AG09319 (cell line): ENCODE measurements at regions not wholly inside any gene's neighbourhood (a gene's known extent, or its start where the extent isn't known, plus 50 kb on each side); places are given as distances from the start of the nearest gene placed in this dataset.

Source experiments
- DNase-seq: peaks from one replicate; pipeline ENCODE4 v3.0.0-alpha.2; 2010; ENCODE audit warnings: low read depth; ENCODE audit errors: extremely low read depth
- TF ChIP-seq, protein P1 (sequence below): IDR thresholded peaks from 2 replicates; pipeline ENCODE4 v1.5.1; 2011; ENCODE audit warnings: low read depth, mild to moderate bottlenecking, inconsistent platforms, low read length, moderate library complexity

DNA sequence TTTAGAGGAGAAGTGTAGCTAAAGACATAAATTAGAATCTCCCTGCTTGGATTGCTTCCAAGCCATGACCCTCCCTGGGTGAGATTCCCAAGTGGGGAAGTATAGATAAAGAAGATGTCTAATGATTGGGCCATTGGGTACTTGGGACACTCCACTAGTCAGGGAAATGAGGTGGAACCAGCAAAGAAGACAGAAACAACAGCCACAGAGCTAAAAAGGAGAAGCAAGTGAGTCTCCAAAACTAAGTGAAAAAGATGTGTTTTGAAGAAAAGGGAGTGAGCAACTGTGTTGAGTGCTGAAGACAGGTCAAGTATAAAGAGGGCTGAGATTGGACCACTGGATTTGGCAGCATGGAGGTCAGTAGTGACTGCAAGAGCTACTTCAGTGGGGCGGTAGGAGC is 61.2 kb upstream of the FOXN2 start:
- DNase-seq: no peak

DNA sequence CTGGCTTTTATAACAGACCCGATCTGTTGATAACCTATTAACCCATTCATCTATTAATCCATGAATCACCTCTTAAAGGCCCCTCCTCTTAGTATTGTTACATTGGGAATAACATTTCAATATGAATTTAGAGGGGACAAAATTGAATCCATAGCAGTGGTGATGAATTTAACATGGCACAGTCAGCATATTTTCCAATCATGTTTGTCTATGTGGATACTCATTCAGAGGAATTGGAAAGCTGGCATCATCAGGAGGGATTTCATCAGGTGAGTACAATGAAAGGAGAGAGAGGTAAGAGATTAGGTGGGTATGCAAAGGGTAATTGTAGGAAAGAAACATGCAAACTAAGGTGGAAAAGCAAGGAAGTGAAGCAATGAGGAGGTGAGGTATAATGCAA is 59.6 kb upstream of the FOXN2 start:
- no peak for DNase-seq
- TF ChIP-seq, protein P1, sequence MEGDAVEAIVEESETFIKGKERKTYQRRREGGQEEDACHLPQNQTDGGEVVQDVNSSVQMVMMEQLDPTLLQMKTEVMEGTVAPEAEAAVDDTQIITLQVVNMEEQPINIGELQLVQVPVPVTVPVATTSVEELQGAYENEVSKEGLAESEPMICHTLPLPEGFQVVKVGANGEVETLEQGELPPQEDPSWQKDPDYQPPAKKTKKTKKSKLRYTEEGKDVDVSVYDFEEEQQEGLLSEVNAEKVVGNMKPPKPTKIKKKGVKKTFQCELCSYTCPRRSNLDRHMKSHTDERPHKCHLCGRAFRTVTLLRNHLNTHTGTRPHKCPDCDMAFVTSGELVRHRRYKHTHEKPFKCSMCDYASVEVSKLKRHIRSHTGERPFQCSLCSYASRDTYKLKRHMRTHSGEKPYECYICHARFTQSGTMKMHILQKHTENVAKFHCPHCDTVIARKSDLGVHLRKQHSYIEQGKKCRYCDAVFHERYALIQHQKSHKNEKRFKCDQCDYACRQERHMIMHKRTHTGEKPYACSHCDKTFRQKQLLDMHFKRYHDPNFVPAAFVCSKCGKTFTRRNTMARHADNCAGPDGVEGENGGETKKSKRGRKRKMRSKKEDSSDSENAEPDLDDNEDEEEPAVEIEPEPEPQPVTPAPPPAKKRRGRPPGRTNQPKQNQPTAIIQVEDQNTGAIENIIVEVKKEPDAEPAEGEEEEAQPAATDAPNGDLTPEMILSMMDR: no peak

More for the DNA sequence above, 61.2 kb upstream of the FOXN2 start:
- TF ChIP-seq, protein P1: no peak

DNA sequence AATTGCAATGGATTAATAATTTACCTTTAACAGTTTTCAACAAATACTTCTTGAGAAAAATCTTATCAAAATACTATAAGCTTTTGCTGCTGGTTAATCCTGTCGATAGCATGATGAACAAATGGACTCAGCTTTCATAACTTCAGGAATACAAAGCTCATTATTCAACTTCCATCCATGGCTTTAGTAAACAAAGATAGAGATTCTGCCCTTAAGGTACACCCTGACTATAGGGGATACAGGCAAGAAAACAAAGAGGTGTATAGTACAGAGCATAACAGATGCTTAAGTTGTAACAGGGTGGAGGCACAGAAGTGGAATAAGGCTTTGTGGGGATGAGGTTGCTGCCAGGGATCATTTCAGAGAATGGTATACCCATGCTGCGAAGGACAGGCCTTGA is 57.0 kb upstream of the FOXN2 start:
- TF ChIP-seq, protein P1: no peak
- DNase-seq: no peak

DNA sequence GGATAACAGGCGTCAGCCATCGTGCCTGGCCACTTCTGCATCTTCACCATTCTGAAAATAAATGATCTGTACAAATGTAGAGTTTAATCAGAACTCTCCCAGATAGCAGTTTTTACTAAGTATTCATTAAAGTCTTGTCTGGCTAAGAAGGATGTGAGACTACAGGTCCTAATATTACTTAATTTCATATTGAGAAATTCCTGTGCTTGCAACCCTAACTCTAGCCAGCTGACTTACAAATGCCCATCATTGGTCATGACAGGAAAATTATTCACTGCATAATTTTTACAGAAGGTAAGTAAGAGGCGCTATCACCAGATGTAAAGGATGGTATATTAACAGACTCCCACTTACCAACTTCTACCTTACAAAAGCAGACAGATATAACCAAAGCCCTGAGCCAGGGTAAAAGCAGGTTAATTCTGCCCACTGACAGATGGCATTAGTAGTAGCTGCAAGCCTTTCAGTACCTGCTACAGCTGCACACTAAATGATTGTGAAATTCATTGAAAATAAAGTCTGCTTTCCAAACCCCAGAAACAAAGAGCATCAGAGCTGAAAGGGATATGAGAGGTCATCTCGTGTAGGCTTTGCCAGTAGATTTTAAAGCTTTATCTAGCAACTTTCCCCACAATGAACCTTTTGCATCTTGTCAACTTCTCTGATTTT is 55.9 kb upstream of the FOXN2 start:
- TF ChIP-seq, protein P1: no peak
- DNase-seq: no peak

DNA sequence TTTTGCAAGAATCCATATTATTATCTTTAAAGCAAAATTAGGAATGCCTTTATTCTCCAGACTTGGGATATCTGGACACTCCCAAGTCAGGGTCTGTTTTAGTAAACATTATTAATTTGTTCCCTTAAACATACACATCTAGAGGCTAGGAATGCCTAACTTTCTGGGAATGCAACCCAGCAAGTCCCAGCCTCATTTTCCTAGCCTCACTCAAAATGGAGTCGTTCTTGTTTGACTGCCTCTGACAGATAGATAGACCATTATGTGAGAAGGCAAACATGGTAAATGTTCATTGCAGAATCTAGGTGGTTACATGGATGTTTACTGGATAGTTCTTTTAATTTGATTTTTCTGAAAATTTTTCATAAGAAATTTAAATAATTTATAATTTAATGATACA is 54.7 kb upstream of the FOXN2 start:
- TF ChIP-seq, protein P1: no peak

DNA sequence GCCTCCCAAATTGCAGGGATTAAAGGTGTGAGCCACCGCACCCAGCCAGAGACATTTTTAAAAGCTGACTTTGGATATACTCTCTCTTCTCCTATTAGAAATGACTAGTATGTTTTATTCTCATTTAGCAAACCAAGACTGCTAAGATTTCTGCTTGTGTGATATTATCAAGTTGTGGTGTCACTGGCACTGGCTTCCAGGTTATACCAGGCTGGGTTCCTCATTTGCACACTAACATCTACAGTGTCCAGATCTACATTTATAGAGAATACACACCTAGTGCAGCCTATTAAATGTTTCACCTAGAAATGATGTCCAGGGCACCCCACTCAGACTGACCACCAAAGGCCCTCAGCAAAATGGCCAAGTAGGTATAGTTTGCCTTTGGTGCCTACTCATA is 49.9 kb upstream of the FOXN2 start:
- TF ChIP-seq, protein P1: no peak
- DNase-seq: no peak

More for the DNA sequence above, 54.7 kb upstream of the FOXN2 start:
- no peak for DNase-seq
